Osteoblast (primary cell): ENCODE measurements at regions not wholly inside any gene's neighbourhood (a gene's known extent, or its start where the extent isn't known, plus 50 kb on each side); places are given as distances from the start of the nearest gene placed in this dataset.

Experiments used
- DNase-seq: peaks from one replicate; pipeline ENCODE4 v3.0.0; 2011; ENCODE audit warnings: low spot score, mixed read lengths; ENCODE audit not compliant: insufficient read length; ENCODE audit errors: missing footprints
- H2AFZ ChIP-seq: 2 replicates; pipeline ENCODE4 v1.6.0; 2011; ENCODE audit warnings: mild to moderate bottlenecking, low read length
- H3K27ac ChIP-seq: 2 replicates; pipeline ENCODE4 v1.5.1; 2011; ENCODE audit warnings: mild to moderate bottlenecking, low read depth, low read length, moderate library complexity
- H3K27me3 ChIP-seq: 2 replicates; pipeline ENCODE4 v1.6.0; 2012; ENCODE audit warnings: mild to moderate bottlenecking, control low read depth, inconsistent platforms, low read length, moderate library complexity; ENCODE audit not compliant: insufficient read depth
- H3K36me3 ChIP-seq: 2 replicates; pipeline ENCODE4 v1.5.1; 2011; ENCODE audit warnings: mild to moderate bottlenecking, low read length, control low read depth, moderate library complexity; ENCODE audit not compliant: insufficient read depth
- H3K4me1 ChIP-seq: 2 replicates; pipeline ENCODE4 v1.5.1; 2011; ENCODE audit warnings: mild to moderate bottlenecking, low read length, control low read depth, moderate library complexity; ENCODE audit not compliant: insufficient read depth
- H3K4me2 ChIP-seq: 2 replicates; pipeline ENCODE4 v1.6.0; 2011; ENCODE audit warnings: mild to moderate bottlenecking, low read length; ENCODE audit not compliant: insufficient read depth
- H3K4me3 ChIP-seq: fragments of 200-600 bp; sonication (generic); 3 replicates; pipeline ENCODE4 v1.5.1; 2012; ENCODE audit warnings: mild to moderate bottlenecking, low read length, inconsistent platforms; ENCODE audit not compliant: insufficient read depth
- H3K79me2 ChIP-seq: 2 replicates; pipeline ENCODE4 v1.6.0; 2012; ENCODE audit warnings: mild to moderate bottlenecking, low read length, control low read depth, inconsistent platforms; ENCODE audit not compliant: insufficient read depth
- H3K9me3 ChIP-seq: 2 replicates; pipeline ENCODE4 v1.5.1; 2011; ENCODE audit warnings: low read depth, low read length, control low read depth
- H4K20me1 ChIP-seq: 2 replicates; pipeline ENCODE4 v1.6.0; 2012; ENCODE audit warnings: mild to moderate bottlenecking, low read length, control low read depth; ENCODE audit not compliant: insufficient read depth
- CTCF ChIP-seq: IDR thresholded peaks from 2 replicates; pipeline ENCODE4 v1.5.1; 2011; ENCODE audit warnings: mild to moderate bottlenecking, low read depth, low read length, moderate library complexity; ENCODE audit errors: extremely low read depth

- Histone ChIP-seq H3K9me3 (no peaks in the 10 kb centered on the region), H3K79me2 (no peaks in the 10 kb centered on the region), H4K20me1 (no peaks in the 10 kb centered on the region), H3K4me3 (no peak overlapping the region), H3K27me3 (no peaks in the 10 kb centered on the region), H3K4me2 (peak overlapping the region; percentile 59), H3K36me3 (no peaks in the 10 kb centered on the region), H3K27ac (no peak overlapping the region), H3K4me1 (peaks cover 18% of the 10 kb centered on the region), H2AFZ (no peak overlapping the region)
- DNase-seq = no peak
- TF ChIP-seq CTCF = no peak
Measured at GRCh38 chr17:12522336-12522735, 143.4 kb upstream of the MYOCD start.

- no peaks in the 10 kb centered on the region for H3K36me3 ChIP-seq
- no peak overlapping the region for H3K27ac ChIP-seq
- no peaks in the 10 kb centered on the region for H3K79me2 ChIP-seq
- peak overlapping the region; percentile 31 for H3K4me3 ChIP-seq
- H3K4me1 ChIP-seq = peaks cover 18% of the 10 kb centered on the region
- peak; percentile 13 for DNase-seq
- H3K4me2 ChIP-seq = peak overlapping the region; percentile 59
- TF ChIP-seq CTCF = no peak
- no peaks in the 10 kb centered on the region for H3K27me3 ChIP-seq
- no peaks in the 10 kb centered on the region for H3K9me3 ChIP-seq
- no peaks in the 10 kb centered on the region for H4K20me1 ChIP-seq
- H2AFZ ChIP-seq = peak overlapping the region; percentile 38
Measured at GRCh38 chr17:12522743-12523183, 142.9 kb upstream of the MYOCD start.

GRCh38 chr17:12523244-12523643 lies 142.4 kb upstream of the MYOCD start:
- no peak for TF ChIP-seq CTCF
- H3K79me2 ChIP-seq = no peaks in the 10 kb centered on the region
- H3K27me3 ChIP-seq = no peaks in the 10 kb centered on the region
- peak overlapping the region; percentile 59 for H3K4me2 ChIP-seq
- H3K36me3 ChIP-seq = no peaks in the 10 kb centered on the region
- no peak for DNase-seq
- no peak overlapping the region for H2AFZ ChIP-seq
- no peak overlapping the region for H3K27ac ChIP-seq
- no peaks in the 10 kb centered on the region for H4K20me1 ChIP-seq
- no peak overlapping the region for H3K4me3 ChIP-seq
- peaks cover 18% of the 10 kb centered on the region for H3K4me1 ChIP-seq
- no peaks in the 10 kb centered on the region for H3K9me3 ChIP-seq

GRCh38 chr17:12528036-12528435 lies 137.7 kb upstream of the MYOCD start:
- no peak for TF ChIP-seq CTCF
- Histone ChIP-seq H3K27me3 (no peaks in the 10 kb centered on the region), H3K36me3 (no peaks in the 10 kb centered on the region), H3K4me2 (no peak overlapping the region), H3K27ac (no peak overlapping the region), H3K9me3 (no peaks in the 10 kb centered on the region), H3K4me1 (peaks cover 4% of the 10 kb centered on the region), H2AFZ (no peak overlapping the region), H3K4me3 (no peak overlapping the region), H3K79me2 (no peaks in the 10 kb centered on the region), H4K20me1 (no peaks in the 10 kb centered on the region)
- DNase-seq = no peak
